ENCODE measurements at regions not wholly inside any gene's neighbourhood (a gene's known extent, or its start where the extent isn't known, plus 50 kb on each side); places are given as distances from the start of the nearest gene placed in this dataset.
A peak's percentile ranks its signal among the peaks of the same experiment; 100 is the strongest.

DNA sequence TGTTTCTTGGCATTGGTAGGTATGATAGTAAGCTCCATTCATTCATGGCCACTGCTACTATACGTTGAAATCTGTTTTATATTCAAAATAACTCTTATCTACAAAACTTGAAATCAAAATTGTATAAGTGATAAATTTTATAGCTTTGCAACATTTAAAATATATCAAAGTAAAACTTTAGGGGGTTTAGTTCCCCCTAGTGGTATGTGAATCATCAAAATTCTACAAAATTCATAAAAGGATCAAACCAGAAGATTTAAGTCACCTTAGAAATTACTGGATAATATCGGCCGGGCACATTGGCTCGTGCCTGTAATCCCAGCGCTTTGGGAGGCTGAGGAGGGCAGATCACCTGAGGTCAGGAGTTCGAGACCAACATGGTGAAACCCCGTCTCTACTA lies 243.0 kb upstream of the CDH18 start:
- CTCF ChIA-PET (ENCODE audit: partially characterized antibody), result no interaction called here
- intact Hi-C loops (cut with micrococcal nuclease), result no loop called here
- POLR2A ChIA-PET (ENCODE audit: partially characterized antibody), result no interaction called here

DNA sequence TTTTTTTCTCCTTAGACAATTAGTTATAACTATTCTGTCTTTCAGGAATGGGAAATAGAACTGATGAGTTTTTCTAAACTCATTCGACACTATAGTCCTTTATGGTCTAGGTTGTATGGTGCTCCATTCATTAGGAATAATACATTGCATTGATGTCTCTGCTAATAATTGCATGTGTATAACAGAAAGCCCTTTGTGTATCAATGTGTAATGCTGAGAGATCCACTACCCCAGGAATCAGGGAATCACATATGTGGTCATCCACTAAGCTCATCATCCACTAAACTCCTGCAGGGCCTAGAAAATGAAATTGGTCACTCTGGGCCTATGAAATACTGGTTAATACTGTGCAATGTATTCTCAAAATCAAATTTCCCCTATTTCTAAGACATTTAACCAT lies 242.0 kb upstream of the CDH18 start:
- DNase-seq, result no peak
- CTCF ChIA-PET (ENCODE audit: partially characterized antibody), result no interaction called here

More for the DNA sequence above, 243.0 kb upstream of the CDH18 start:
- Histone ChIP-seq H3K27ac (ENCODE audit: low read depth, low read length) (no peak overlapping the region), H3K36me3 (ENCODE audit: insufficient read depth, low read length) (no peaks in the 10 kb centered on the region), H3K9me3 (ENCODE audit: control insufficient read depth in 1 of 2, low read length in 2 of 2) (no peaks in the 10 kb centered on the region), H3K4me3 (ENCODE audit: low read length in 2 of 2) (no peak overlapping the region), H3K27me3 (ENCODE audit: insufficient read depth, low read length) (no peaks in the 10 kb centered on the region), H3K4me1 (ENCODE audit: insufficient read depth, low read length) (no peaks in the 10 kb centered on the region)
- no peak for DNase-seq
- Mint-ChIP-seq H3K27ac (no peak overlapping the region), H3K36me3 (no peaks in the 10 kb centered on the region), H3K9me3 (peaks cover 2 to 15% (median 6%) of the 10 kb centered on the region in 8 donors), H3K4me3 (no peak overlapping the region), H3K4me1 (no peaks in the 10 kb centered on the region), H3K27me3 (no peaks in the 10 kb centered on the region)

DNA sequence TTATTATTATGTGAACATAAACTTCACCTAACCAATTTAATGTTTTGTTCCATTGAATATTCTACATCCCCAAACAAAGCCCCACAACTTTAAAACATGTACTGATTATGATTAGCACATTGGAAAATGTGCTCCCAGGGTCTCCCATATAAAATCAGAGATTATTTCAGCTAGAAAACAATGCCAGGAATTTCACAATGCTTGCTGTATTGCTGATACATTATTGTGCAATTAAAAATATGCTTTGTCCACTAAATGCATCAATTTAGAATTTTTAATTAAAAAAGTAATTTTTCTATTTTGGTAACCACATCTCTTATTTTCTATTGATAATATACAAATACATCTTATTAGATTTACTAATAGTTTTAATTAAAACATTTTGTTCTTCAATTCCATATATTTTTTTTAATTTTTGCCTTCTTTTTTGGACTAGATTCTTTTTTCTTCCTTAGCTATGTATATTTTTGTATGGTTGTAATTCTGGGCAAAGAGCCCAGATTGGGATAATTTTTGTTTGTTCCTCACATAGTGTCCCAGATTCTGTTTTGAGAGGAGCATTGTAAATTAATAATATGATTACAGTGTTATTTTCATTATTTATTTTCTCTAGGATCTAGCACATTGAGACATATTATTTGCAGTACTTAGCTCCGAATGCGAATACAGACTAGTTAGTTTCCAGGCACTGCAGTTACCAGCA lies 241.5 kb upstream of the CDH18 start:
- no peaks in the 10 kb centered on the region for H3K9me3 ChIP-seq (ENCODE audit: control insufficient read depth in 1 of 2, low read length in 2 of 2)
- H3K4me1 ChIP-seq (ENCODE audit: insufficient read depth, low read length), result no peaks in the 10 kb centered on the region
- ChIA-PET CTCF (ENCODE audit: partially characterized antibody) (no interaction called here), POLR2A (ENCODE audit: partially characterized antibody) (no interaction called here)
- no peak overlapping the region for H3K4me3 Mint-ChIP-seq
- H3K9me3 Mint-ChIP-seq, result peaks cover 2 to 14% (median 10%) of the 10 kb centered on the region in 8 donors
- no peaks in the 10 kb centered on the region for H3K4me1 Mint-ChIP-seq
- H3K27ac ChIP-seq (ENCODE audit: low read depth, low read length), result no peak overlapping the region
- no peaks in the 10 kb centered on the region for H3K36me3 ChIP-seq (ENCODE audit: insufficient read depth, low read length)
- H3K27ac Mint-ChIP-seq, result no peak overlapping the region
- H3K4me3 ChIP-seq (ENCODE audit: low read length in 2 of 2), result no peak overlapping the region
- H3K27me3 ChIP-seq (ENCODE audit: insufficient read depth, low read length), result no peaks in the 10 kb centered on the region
- no peaks in the 10 kb centered on the region for H3K36me3 Mint-ChIP-seq
- no peaks in the 10 kb centered on the region for H3K27me3 Mint-ChIP-seq
- intact Hi-C loops (cut with micrococcal nuclease), result no loop called here
- DNase-seq, result no peak

More for the DNA sequence above, 242.0 kb upstream of the CDH18 start:
- no peaks in the 10 kb centered on the region for H3K4me1 Mint-ChIP-seq
- H3K4me3 Mint-ChIP-seq, result no peak overlapping the region
- Histone ChIP-seq H3K27me3 (ENCODE audit: insufficient read depth, low read length) (no peaks in the 10 kb centered on the region), H3K4me3 (ENCODE audit: low read length in 2 of 2) (no peak overlapping the region), H3K36me3 (ENCODE audit: insufficient read depth, low read length) (no peaks in the 10 kb centered on the region), H3K27ac (ENCODE audit: low read depth, low read length) (no peak overlapping the region), H3K4me1 (ENCODE audit: insufficient read depth, low read length) (no peaks in the 10 kb centered on the region), H3K9me3 (ENCODE audit: control insufficient read depth in 1 of 2, low read length in 2 of 2) (no peaks in the 10 kb centered on the region)
- intact Hi-C loops (cut with micrococcal nuclease), result no loop called here
- POLR2A ChIA-PET (ENCODE audit: partially characterized antibody), result no interaction called here
- peaks cover 2 to 11% (median 8%) of the 10 kb centered on the region in 8 donors for H3K9me3 Mint-ChIP-seq
- H3K27ac Mint-ChIP-seq, result no peak overlapping the region
- no peaks in the 10 kb centered on the region for H3K36me3 Mint-ChIP-seq
- no peaks in the 10 kb centered on the region for H3K27me3 Mint-ChIP-seq

DNA sequence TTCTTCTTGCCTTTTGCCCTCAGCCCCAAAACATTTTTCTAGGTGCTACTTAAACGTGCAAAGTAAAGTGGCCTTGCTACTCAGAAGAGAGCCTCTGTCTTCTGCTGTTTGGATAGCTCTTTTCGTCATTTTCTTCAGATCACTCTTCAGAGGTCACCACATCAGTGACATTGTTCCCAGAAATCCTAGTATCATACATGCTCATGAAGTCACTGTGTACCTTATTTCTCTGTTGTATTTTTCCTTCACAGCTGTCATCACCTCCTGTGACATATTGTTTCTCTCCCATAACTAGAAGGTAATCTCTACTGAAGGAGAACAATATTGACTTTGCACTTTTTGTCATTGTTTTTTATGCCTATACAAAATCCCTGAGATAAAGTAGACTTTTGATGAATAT lies 237.0 kb upstream of the CDH18 start:
- Mint-ChIP-seq H3K4me1 (no peaks in the 10 kb centered on the region), H3K27ac (no peak overlapping the region), H3K36me3 (no peaks in the 10 kb centered on the region), H3K4me3 (no peak overlapping the region), H3K27me3 (no peaks in the 10 kb centered on the region), H3K9me3 (peaks cover 1 to 20% (median 12%) of the 10 kb centered on the region in 8 donors)
- Histone ChIP-seq H3K27me3 (ENCODE audit: insufficient read depth, low read length) (no peaks in the 10 kb centered on the region), H3K4me1 (ENCODE audit: insufficient read depth, low read length) (no peaks in the 10 kb centered on the region), H3K36me3 (ENCODE audit: insufficient read depth, low read length) (no peaks in the 10 kb centered on the region), H3K9me3 (ENCODE audit: control insufficient read depth in 1 of 2, low read length in 2 of 2) (peaks cover 0 to 4% of the 10 kb centered on the region in 2 donors), H3K27ac (ENCODE audit: low read depth, low read length) (no peak overlapping the region), H3K4me3 (ENCODE audit: low read length in 2 of 2) (no peak overlapping the region)
- POLR2A ChIA-PET (ENCODE audit: partially characterized antibody), result no interaction called here
- CTCF ChIA-PET (ENCODE audit: partially characterized antibody), result no interaction called here
- intact Hi-C loops (cut with micrococcal nuclease), result no loop called here
- no peak for DNase-seq

DNA sequence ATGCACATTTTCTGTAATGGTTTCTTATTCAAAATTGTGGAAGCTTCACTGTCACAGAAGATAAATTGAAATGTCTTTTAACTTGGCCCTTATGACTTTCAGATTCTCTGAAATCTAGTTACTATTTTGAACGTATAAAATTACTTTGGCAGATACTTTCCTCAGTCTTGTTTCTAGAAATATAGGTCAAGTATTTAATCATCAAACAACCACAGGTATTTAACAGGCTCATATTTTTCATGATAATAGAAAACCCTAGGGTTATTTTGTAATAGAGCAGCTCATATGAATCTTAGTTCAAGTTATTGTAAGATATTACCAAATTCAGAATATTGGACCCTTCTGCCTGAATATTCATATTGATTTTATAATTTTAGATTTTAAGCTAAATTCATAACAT lies 236.0 kb upstream of the CDH18 start:
- Histone ChIP-seq H3K27ac (ENCODE audit: low read depth, low read length) (no peak overlapping the region), H3K27me3 (ENCODE audit: insufficient read depth, low read length) (no peaks in the 10 kb centered on the region), H3K9me3 (ENCODE audit: control insufficient read depth in 1 of 2, low read length in 2 of 2) (peaks cover 0 to 4% of the 10 kb centered on the region in 2 donors), H3K4me3 (ENCODE audit: low read length in 2 of 2) (no peak overlapping the region), H3K4me1 (ENCODE audit: insufficient read depth, low read length) (no peaks in the 10 kb centered on the region), H3K36me3 (ENCODE audit: insufficient read depth, low read length) (no peaks in the 10 kb centered on the region)
- H3K4me3 Mint-ChIP-seq, result no peak overlapping the region
- H3K27me3 Mint-ChIP-seq, result no peaks in the 10 kb centered on the region
- no peak for DNase-seq
- no peaks in the 10 kb centered on the region for H3K4me1 Mint-ChIP-seq
- H3K36me3 Mint-ChIP-seq, result no peaks in the 10 kb centered on the region
- ChIA-PET CTCF (ENCODE audit: partially characterized antibody) (no interaction called here), POLR2A (ENCODE audit: partially characterized antibody) (no interaction called here)
- H3K9me3 Mint-ChIP-seq, result peaks cover 0 to 22% (median 11%) of the 10 kb centered on the region in 8 donors
- no peak overlapping the region for H3K27ac Mint-ChIP-seq
- intact Hi-C loops (cut with micrococcal nuclease), result no loop called here

DNA sequence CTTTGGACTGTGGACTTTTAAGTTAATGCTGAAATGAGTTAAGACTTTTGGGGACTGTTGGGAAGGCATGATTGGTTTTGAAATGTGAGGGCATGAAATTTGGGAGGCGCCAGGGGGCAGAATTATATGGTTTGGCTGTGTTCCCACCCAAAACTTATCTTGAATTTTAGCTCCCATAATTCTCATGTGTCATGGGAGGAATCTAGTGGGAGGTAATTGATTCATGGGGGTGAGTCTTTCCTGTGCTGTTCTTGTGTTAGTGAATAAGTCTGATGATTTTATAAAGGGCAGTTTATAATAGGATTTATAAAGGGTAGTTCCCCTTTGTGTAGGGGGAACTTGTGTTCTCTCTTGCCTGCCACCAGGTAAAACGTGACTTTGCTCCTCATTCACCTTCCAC lies 235.5 kb upstream of the CDH18 start:
- H3K27me3 Mint-ChIP-seq, result no peaks in the 10 kb centered on the region
- H3K9me3 ChIP-seq (ENCODE audit: control insufficient read depth in 1 of 2, low read length in 2 of 2), result peaks cover 0 to 4% of the 10 kb centered on the region in 2 donors
- H3K4me1 ChIP-seq (ENCODE audit: insufficient read depth, low read length), result no peaks in the 10 kb centered on the region
- peak in 1 of 5 donors; percentile 7 for DNase-seq
- no peak overlapping the region for H3K27ac ChIP-seq (ENCODE audit: low read depth, low read length)
- H3K4me1 Mint-ChIP-seq, result no peaks in the 10 kb centered on the region
- H3K4me3 ChIP-seq (ENCODE audit: low read length in 2 of 2), result no peak overlapping the region
- CTCF ChIA-PET (ENCODE audit: partially characterized antibody), result no interaction called here
- no peak overlapping the region for H3K27ac Mint-ChIP-seq
- H3K36me3 ChIP-seq (ENCODE audit: insufficient read depth, low read length), result no peaks in the 10 kb centered on the region
- peaks cover 0 to 25% (median 13%) of the 10 kb centered on the region in 8 donors for H3K9me3 Mint-ChIP-seq
- H3K4me3 Mint-ChIP-seq, result no peak overlapping the region
- POLR2A ChIA-PET (ENCODE audit: partially characterized antibody), result no interaction called here
- no peaks in the 10 kb centered on the region for H3K27me3 ChIP-seq (ENCODE audit: insufficient read depth, low read length)
- no peaks in the 10 kb centered on the region for H3K36me3 Mint-ChIP-seq
- intact Hi-C loops (cut with micrococcal nuclease), result no loop called here

DNA sequence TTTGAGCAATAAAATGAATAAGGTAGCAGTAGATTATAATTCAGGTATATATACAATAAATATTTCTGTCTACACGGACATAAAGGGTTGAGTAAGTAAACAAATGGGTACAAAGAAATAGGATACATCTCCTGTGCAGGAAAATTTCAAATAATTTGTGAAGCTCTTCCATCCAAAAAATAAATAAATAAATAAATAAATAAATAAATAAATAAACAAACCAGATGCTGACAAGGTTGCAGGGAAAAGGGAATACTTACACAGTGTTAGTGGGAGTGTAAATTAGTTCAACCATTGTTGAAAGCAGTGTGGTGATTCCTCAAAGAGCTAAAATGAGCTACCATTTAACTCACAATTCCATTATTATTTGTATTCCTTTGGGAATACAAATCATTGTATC lies 227.3 kb upstream of the CDH18 start:
- Histone ChIP-seq H3K27ac (ENCODE audit: low read depth, low read length) (no peak overlapping the region), H3K36me3 (ENCODE audit: insufficient read depth, low read length) (no peaks in the 10 kb centered on the region), H3K4me3 (ENCODE audit: low read length in 2 of 2) (no peak overlapping the region), H3K4me1 (ENCODE audit: insufficient read depth, low read length) (no peaks in the 10 kb centered on the region), H3K27me3 (ENCODE audit: insufficient read depth, low read length) (no peaks in the 10 kb centered on the region), H3K9me3 (ENCODE audit: control insufficient read depth in 1 of 2, low read length in 2 of 2) (no peaks in the 10 kb centered on the region)
- Mint-ChIP-seq H3K9me3 (peaks cover 0 to 24% (median 12%) of the 10 kb centered on the region in 8 donors), H3K4me3 (no peak overlapping the region), H3K4me1 (no peaks in the 10 kb centered on the region), H3K27me3 (no peaks in the 10 kb centered on the region), H3K36me3 (no peaks in the 10 kb centered on the region), H3K27ac (no peak overlapping the region)
- intact Hi-C loops (cut with micrococcal nuclease), result no loop called here
- CTCF ChIA-PET (ENCODE audit: partially characterized antibody), result no interaction called here
- POLR2A ChIA-PET (ENCODE audit: partially characterized antibody), result no interaction called here
- no peak for DNase-seq

DNA sequence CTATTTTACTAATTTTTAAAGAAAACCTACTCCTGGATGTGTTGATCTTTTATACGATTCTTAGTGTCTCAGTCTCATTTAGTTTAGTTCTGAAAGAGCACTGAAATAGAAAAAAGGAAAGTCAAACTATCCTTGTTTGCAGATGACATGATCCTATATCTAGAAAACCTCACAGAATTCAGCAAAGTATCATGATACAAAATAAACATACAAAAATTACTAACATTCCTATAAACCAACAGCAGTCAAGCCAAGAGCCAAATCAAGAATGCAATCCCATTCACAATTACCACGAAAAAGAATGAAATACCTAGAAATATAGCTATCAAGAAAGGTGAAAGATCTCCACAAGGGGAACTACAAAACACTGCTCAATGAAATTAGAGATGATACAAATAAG lies 225.8 kb upstream of the CDH18 start:
- Mint-ChIP-seq H3K27me3 (no peaks in the 10 kb centered on the region), H3K4me1 (no peaks in the 10 kb centered on the region), H3K9me3 (peaks cover 0 to 24% (median 13%) of the 10 kb centered on the region in 8 donors), H3K36me3 (no peaks in the 10 kb centered on the region), H3K27ac (no peak overlapping the region), H3K4me3 (no peak overlapping the region)
- no peak for DNase-seq
- no peaks in the 10 kb centered on the region for H3K4me1 ChIP-seq (ENCODE audit: insufficient read depth, low read length)
- ChIA-PET POLR2A (ENCODE audit: partially characterized antibody) (no interaction called here), CTCF (ENCODE audit: partially characterized antibody) (no interaction called here)
- no peaks in the 10 kb centered on the region for H3K9me3 ChIP-seq (ENCODE audit: control insufficient read depth in 1 of 2, low read length in 2 of 2)
- no peaks in the 10 kb centered on the region for H3K27me3 ChIP-seq (ENCODE audit: insufficient read depth, low read length)
- intact Hi-C loops (cut with micrococcal nuclease), result no loop called here
- no peak overlapping the region for H3K4me3 ChIP-seq (ENCODE audit: low read length in 2 of 2)
- no peak overlapping the region for H3K27ac ChIP-seq (ENCODE audit: low read depth, low read length)
- no peaks in the 10 kb centered on the region for H3K36me3 ChIP-seq (ENCODE audit: insufficient read depth, low read length)

Measured in CD4-positive, alpha-beta memory T cell (primary cell).